HCT116 (cell line): ENCODE measurements at regions not wholly inside any gene's neighbourhood (a gene's known extent, or its start where the extent isn't known, plus 50 kb on each side); places are given as distances from the start of the nearest gene placed in this dataset.

Experiments
- ATAC-seq: fragments of 200-7000 bp; cut with Tn5 transposase; 2 replicates; pipeline ENCODE4 v1.9.1; 2020; ENCODE audit warnings: mild to moderate bottlenecking, moderate library complexity
- BruUV-seq: library from RNA; stranded (reverse); fragments of 400-500 nt; replicated peaks from 2 replicates; lab custom pipeline; 2021; lab: Mats Ljungman, UMichigan
- CTCF ChIA-PET: fragments of 300-600 bp; sonication (Branson Sonifier 250); formaldehyde crosslinking; loops from one replicate; lab custom pipeline; 2021; ENCODE audit warnings: antibody characterized with exemption; lab: Charles Lee
- POLR2A ChIA-PET: fragments of 300-600, 350-600 bp; sonication (Branson Sonifier 250); formaldehyde crosslinking; loops from one replicate; lab custom pipeline; 2021; ENCODE audit warnings: antibody characterized with exemption; lab: Charles Lee
- RAD21 ChIA-PET, 2 experiments: fragments of 300-600 bp; sonication (Branson Sonifier 250); formaldehyde crosslinking; loops; one replicate each; lab custom pipeline; 2023; ENCODE audit warnings: low total read pairs in 2 of 2; ENCODE audit not compliant: uncharacterized antibody in 2 of 2, unreplicated experiment in 2 of 2, low non-redundant PET in 1 of 2; lab: Charles Lee
- DNase-seq: peaks from one replicate; pipeline ENCODE4 v3.0.0-alpha.2; 2010; ENCODE audit warnings: low read depth, low spot score
- H2AFZ ChIP-seq: fragments of 200-600 bp; shearing (Covaris generic), sonication (generic); 2 replicates; pipeline ENCODE4 v1.6.1; 2017; ENCODE audit warnings: low read depth, mixed run types, mixed read lengths, antibody characterized with exemption, low read length; ENCODE audit not compliant: poor library complexity, severe bottlenecking
- H3K27ac ChIP-seq: 2 replicates; pipeline ENCODE4 v1.5.1; 2012; ENCODE audit warnings: low read depth, low read length
- H3K27me3 ChIP-seq: fragments of 200-600 bp; sonication (generic); 2 replicates; pipeline ENCODE4 v1.6.1; 2016; ENCODE audit warnings: mixed run types, low read length, mixed read lengths; ENCODE audit not compliant: insufficient read depth
- H3K36me3 ChIP-seq, 2 experiments: fragments of 200-500 bp in 1 of 2; fragments of 200-600 bp in 1 of 2; sonication (Bioruptor generic) in 1 of 2; sonication (generic) in 1 of 2; 2 replicates each; pipeline versions ENCODE4 v1.5.1 to v1.6.1; 2014 to 2016; ENCODE audit warnings: low read length in 2 of 2, inconsistent platforms in 1 of 2, mixed read lengths in 1 of 2, mixed run types in 1 of 2; ENCODE audit not compliant: insufficient read depth in 2 of 2, control insufficient read depth in 1 of 2
- H3K4me1 ChIP-seq, 2 experiments: fragments of 200-600 bp in 1 of 2; sonication (generic) in 1 of 2; 2 replicates each; pipeline versions ENCODE4 v1.5.1 to v1.6.1; 2012 to 2017; ENCODE audit warnings: low read length in 2 of 2, inconsistent platforms in 1 of 2, mild to moderate bottlenecking in 1 of 2, mixed read lengths in 1 of 2, mixed run types in 1 of 2, moderate library complexity in 1 of 2; ENCODE audit not compliant: insufficient read depth in 2 of 2, control insufficient read depth in 1 of 2
- H3K4me2 ChIP-seq: fragments of 200-600 bp; sonication (generic); 2 replicates; pipeline ENCODE4 v1.6.1; 2017; ENCODE audit warnings: mixed run types, low read length, mixed read lengths
- H3K4me3 ChIP-seq, 2 experiments: fragments of 200-600 bp in 1 of 2; sonication (generic) in 1 of 2; replicated peaks in 1 of 2; 2 replicates each; pipeline ENCODE4 v1.5.1; 2011 to 2016; ENCODE audit warnings: low read length in 2 of 2, control low read depth in 1 of 2, low read depth in 1 of 2, mild to moderate bottlenecking in 1 of 2, mixed read lengths in 1 of 2, mixed run types in 1 of 2
- H3K79me2 ChIP-seq: fragments of 200-600 bp; sonication (generic); 2 replicates; pipeline ENCODE4 v1.6.1; 2017; ENCODE audit warnings: mild to moderate bottlenecking, mixed run types, low read length, moderate library complexity, mixed read lengths; ENCODE audit not compliant: insufficient read depth
- H3K9ac ChIP-seq: fragments of 200-600 bp; sonication (generic); 2 replicates; pipeline ENCODE4 v1.6.1; 2016; ENCODE audit warnings: low read length, mixed read lengths
- H3K9me2 ChIP-seq: fragments of 200-600 bp; sonication (generic), shearing (Covaris generic); 2 replicates; pipeline ENCODE4 v1.6.1; 2017; ENCODE audit warnings: mixed run types, mild to moderate bottlenecking, moderate library complexity; ENCODE audit not compliant: insufficient read depth
- H3K9me3 ChIP-seq, 2 experiments: fragments of 200-500 bp in 1 of 2; fragments of 200-600 bp in 1 of 2; sonication (Bioruptor generic) in 1 of 2; sonication (generic) in 1 of 2; 2 replicates each; pipeline ENCODE4 v1.6.1; 2014 to 2017; ENCODE audit warnings: low read length in 2 of 2, mixed read lengths in 2 of 2, inconsistent platforms in 1 of 2, low read depth in 1 of 2, mild to moderate bottlenecking in 1 of 2, mixed run types in 1 of 2, moderate library complexity in 1 of 2; ENCODE audit not compliant: control insufficient read depth in 1 of 2, insufficient read depth in 1 of 2
- H4K20me1 ChIP-seq: fragments of 200-600 bp; sonication (generic), shearing (Covaris generic); 2 replicates; pipeline ENCODE4 v1.6.1; 2017; ENCODE audit warnings: mixed run types, mild to moderate bottlenecking, moderate library complexity; ENCODE audit not compliant: insufficient read depth
- ATF3 ChIP-seq: IDR thresholded peaks from 2 replicates; pipeline ENCODE4 v1.6.1; 2012
- CTCF ChIP-seq, 3 experiments: fragments of 200-600 bp in 1 of 3; sonication (generic) in 1 of 3; IDR thresholded peaks in 2 of 3; conservative IDR thresholded peaks in 1 of 3; 2 replicates each; pipeline ENCODE4 v1.5.1; 2012 to 2017; ENCODE audit warnings: low read depth in 2 of 3, low read length in 2 of 3, antibody characterized with exemption in 1 of 3, borderline replicate concordance in 1 of 3, control low read depth in 1 of 3, mild to moderate bottlenecking in 1 of 3, mixed read lengths in 1 of 3, mixed run types in 1 of 3, moderate library complexity in 1 of 3; ENCODE audit not compliant: insufficient read depth in 1 of 3
- EGR1 ChIP-seq: IDR thresholded peaks from 2 replicates; pipeline ENCODE4 v1.6.1; 2012; ENCODE audit warnings: low read depth
- ELF1 ChIP-seq: IDR thresholded peaks from 2 replicates; pipeline ENCODE4 v1.6.1; 2012; ENCODE audit warnings: low read depth, borderline replicate concordance
- EZH2 ChIP-seq: fragments of 200-600 bp; sonication (generic); IDR thresholded peaks from 2 replicates; pipeline ENCODE4 v1.6.1; 2017; ENCODE audit warnings: antibody characterized with exemption, mixed run types
- EZH2phosphoT487 ChIP-seq: fragments of 200-600 bp; IDR thresholded peaks from 2 replicates; pipeline ENCODE4 v1.6.1; 2018; ENCODE audit warnings: antibody characterized with exemption, borderline replicate concordance
- FOSL1 ChIP-seq: IDR thresholded peaks from 2 replicates; pipeline ENCODE4 v1.6.1; 2012; ENCODE audit warnings: low read depth
- JUND ChIP-seq: IDR thresholded peaks from 2 replicates; pipeline ENCODE4 v1.6.1; 2012
- MAX ChIP-seq: IDR thresholded peaks from 2 replicates; pipeline ENCODE4 v1.6.1; 2012
- POLR2A ChIP-seq: IDR thresholded peaks from 2 replicates; pipeline ENCODE4 v1.7.0; 2011; ENCODE audit warnings: borderline replicate concordance; ENCODE audit not compliant: insufficient read depth, insufficient read length; ENCODE audit errors: extremely low read depth
- POLR2AphosphoS5 ChIP-seq: IDR thresholded peaks from 2 replicates; pipeline ENCODE4 v1.6.1; 2011; ENCODE audit warnings: mild to moderate bottlenecking, low read depth, low read length, moderate library complexity
- RAD21 ChIP-seq: IDR thresholded peaks from 2 replicates; pipeline ENCODE4 v1.6.1; 2012; ENCODE audit warnings: low read depth, mild to moderate bottlenecking
- REST ChIP-seq: IDR thresholded peaks from 2 replicates; pipeline ENCODE4 v1.6.1; 2012; ENCODE audit warnings: low read depth
- SIN3A ChIP-seq: IDR thresholded peaks from 2 replicates; pipeline ENCODE4 v1.6.1; 2012; ENCODE audit warnings: low read depth
- SRF ChIP-seq: IDR thresholded peaks from 2 replicates; pipeline ENCODE4 v1.6.1; 2012; ENCODE audit warnings: low read depth
- YY1 ChIP-seq: IDR thresholded peaks from 2 replicates; pipeline ENCODE4 v1.6.1; 2011; ENCODE audit warnings: low read length, low read depth, moderate library complexity, mild to moderate bottlenecking; ENCODE audit not compliant: insufficient replicate concordance; ENCODE audit errors: extremely low read depth
- ZBTB33 ChIP-seq: IDR thresholded peaks from 2 replicates; pipeline ENCODE4 v1.6.1; 2011; ENCODE audit warnings: mild to moderate bottlenecking, low read length, moderate library complexity; ENCODE audit not compliant: insufficient replicate concordance; ENCODE audit errors: extremely low read depth
- ZFX ChIP-seq: fragments of 450-650 bp; IDR thresholded peaks from 2 replicates; pipeline ENCODE4 v1.6.1; 2017
- ZNF274 ChIP-seq: fragments of 200-500 bp; sonication (Bioruptor generic); IDR thresholded peaks from 2 replicates; pipeline ENCODE4 v1.6.1; 2014; ENCODE audit warnings: mild to moderate bottlenecking, low read depth, low read length, inconsistent platforms
- intact Hi-C: fragments of 100-400 bp; cut with micrococcal nuclease; formaldehyde crosslinking; loops from 2 replicates; pipeline ENCODE4 v1.10.0; 2022

GRCh38 chr9:135330307-135330631, 149.3 kb upstream of the PPP1R26 start:
- H3K27ac ChIP-seq = no peak overlapping the region
- DNase-seq (no peak), ATAC-seq (no peak)
- no peaks in the 10 kb centered on the region for H3K36me3 ChIP-seq
- ChIA-PET RAD21 (no interaction called here), CTCF (no interaction called here), POLR2A (no interaction called here)
- no peaks in the 10 kb centered on the region for H4K20me1 ChIP-seq
- no peak for TF ChIP-seq EGR1
- no peak for TF ChIP-seq ELF1
- TF ChIP-seq ZNF274 = no peak
- TF ChIP-seq RAD21 = no peak
- TF ChIP-seq EZH2phosphoT487 = no peak
- no peak for TF ChIP-seq ATF3
- no peak for TF ChIP-seq ZBTB33
- TF ChIP-seq EZH2 = no peak
- no peak for TF ChIP-seq YY1
- TF ChIP-seq SRF = no peak
- no peak for TF ChIP-seq SIN3A
- no peak for TF ChIP-seq REST
- no peak for TF ChIP-seq ZFX
- TF ChIP-seq POLR2AphosphoS5 = no peak
- no peak for TF ChIP-seq POLR2A
- TF ChIP-seq MAX = no peak
- no peak for TF ChIP-seq FOSL1
- TF ChIP-seq CTCF (IDR thresholded peaks at IDR 0.05 in 2 of 3, conservative IDR thresholded peaks at IDR 0.05 in 1 of 3; ENCODE audit: borderline replicate concordance in 1 of 3, insufficient read depth in 1 of 3, low read depth in 2 of 3, low read length in 2 of 3) = no peak
- no peak for TF ChIP-seq JUND
- no peaks in the 10 kb centered on the region for H3K9me2 ChIP-seq
- H3K79me2 ChIP-seq = no peaks in the 10 kb centered on the region
- BruUV-seq = no TSS peak
- no peak overlapping the region for H3K4me2 ChIP-seq
- no peak overlapping the region for H3K4me3 ChIP-seq
- H2AFZ ChIP-seq = no peak overlapping the region
- H3K9ac ChIP-seq = no peak overlapping the region
- no peaks in the 10 kb centered on the region for H3K27me3 ChIP-seq
- intact Hi-C loops = no loop called here
- peaks cover 0 to 5% of the 10 kb centered on the region in 2 experiments; a peak in 1 of 4 replicates for H3K4me1 ChIP-seq
- peaks cover 0 to 8% of the 10 kb centered on the region in 2 experiments; a peak in 1 of 4 replicates for H3K9me3 ChIP-seq
